ENCODE measurements at regions not wholly inside any gene's neighbourhood (a gene's known extent, or its start where the extent isn't known, plus 50 kb on each side); places are given as distances from the start of the nearest gene placed in this dataset.

DNA sequence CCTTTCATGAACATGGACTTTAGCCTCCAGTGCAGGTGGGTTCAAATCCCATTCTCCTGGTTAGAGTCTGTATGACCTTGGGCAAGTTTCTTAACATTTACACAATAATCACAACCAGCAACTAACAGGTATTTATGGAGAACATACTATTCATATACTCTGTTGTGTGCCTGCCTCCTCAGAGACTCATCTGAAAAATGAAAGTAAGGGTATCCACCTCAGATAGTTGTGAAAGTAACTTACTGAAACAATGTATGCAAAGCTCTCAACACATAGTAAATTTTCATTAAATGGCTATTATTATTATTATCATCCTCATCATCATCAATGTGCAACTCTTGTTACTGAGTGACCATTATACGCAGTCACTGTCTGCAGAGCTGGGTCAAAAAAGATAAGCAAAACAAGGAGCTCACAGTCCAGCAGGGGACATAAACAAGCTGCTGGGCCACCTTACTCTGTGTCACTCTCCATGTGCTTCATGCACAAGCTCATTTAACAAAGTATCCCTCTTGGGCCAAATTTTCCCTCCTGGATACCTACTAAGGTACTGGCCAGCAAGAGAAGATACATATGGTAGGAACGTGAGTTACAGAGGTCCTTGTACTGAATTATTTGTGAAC lies 70.9 kb upstream of the FNDC3A start:
- no peak for TF ChIP-seq CTCF (IDR thresholded peaks at IDR 0.05; ENCODE audit: low read depth, low read length, missing control alignments)
- no peak overlapping the region for H3K4me3 ChIP-seq (replicated peaks; ENCODE audit: low read depth, low read length)
- no peak for DNase-seq (ENCODE audit: extremely low read depth, low read depth)

DNA sequence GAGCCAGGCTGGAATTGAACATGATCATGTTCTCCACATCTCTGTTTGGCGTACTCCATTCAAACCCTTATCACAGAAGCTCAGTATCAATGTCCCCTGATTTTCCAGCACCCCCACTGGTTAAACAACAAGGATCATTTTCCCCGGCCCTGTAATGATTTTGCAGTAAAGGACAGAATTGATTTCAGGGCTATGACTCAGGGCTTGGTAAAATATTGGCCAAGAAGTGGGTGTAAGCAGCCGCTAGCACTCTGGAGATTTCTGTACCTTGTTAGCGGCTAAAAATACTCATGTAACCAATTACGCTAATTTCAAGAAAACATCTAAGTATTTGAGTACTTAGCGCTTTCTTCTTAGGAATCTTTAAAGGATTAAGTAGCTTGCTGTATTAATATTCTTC lies 69.5 kb upstream of the FNDC3A start:
- no peak for DNase-seq (ENCODE audit: extremely low read depth, low read depth)
- TF ChIP-seq CTCF (IDR thresholded peaks at IDR 0.05; ENCODE audit: low read depth, low read length, missing control alignments) = no peak
- H3K4me3 ChIP-seq (replicated peaks; ENCODE audit: low read depth, low read length) = no peak overlapping the region

- no peak overlapping the region for H3K4me3 ChIP-seq (replicated peaks; ENCODE audit: low read depth, low read length)
- no peak for TF ChIP-seq CTCF (IDR thresholded peaks at IDR 0.05; ENCODE audit: low read depth, low read length, missing control alignments)
- no peak for DNase-seq (ENCODE audit: extremely low read depth, low read depth)
Measured at GRCh38 chr13:48908381-48909055, 67.2 kb upstream of the FNDC3A start.

- no peak overlapping the region for H3K4me3 ChIP-seq (replicated peaks; ENCODE audit: low read depth, low read length)
- no peak for TF ChIP-seq CTCF (IDR thresholded peaks at IDR 0.05; ENCODE audit: low read depth, low read length, missing control alignments)
- DNase-seq (ENCODE audit: extremely low read depth, low read depth) = no peak
Measured at GRCh38 chr13:48909056-48909389, 66.7 kb upstream of the FNDC3A start.

DNA sequence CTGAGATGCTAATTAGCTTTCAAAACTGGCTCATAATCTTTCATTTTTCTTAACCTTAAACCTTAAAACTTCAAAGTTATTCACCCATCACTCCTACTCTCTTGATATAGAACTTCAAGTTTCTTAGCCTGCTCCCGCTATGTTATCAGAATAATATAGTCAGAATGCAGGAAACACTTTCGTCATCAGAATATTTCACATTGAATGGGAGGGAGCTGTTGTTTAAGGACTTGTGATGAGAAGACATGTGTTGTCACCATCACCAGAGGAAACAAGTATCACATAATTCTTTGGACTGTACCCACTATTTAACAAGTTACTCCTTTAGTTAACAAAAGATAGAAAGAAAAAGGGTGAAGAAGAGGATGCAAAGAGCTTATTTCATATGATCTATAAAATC lies 65.0 kb upstream of the FNDC3A start:
- no peak overlapping the region for H3K4me3 ChIP-seq (replicated peaks; ENCODE audit: low read depth, low read length)
- no peak for TF ChIP-seq CTCF (IDR thresholded peaks at IDR 0.05; ENCODE audit: low read depth, low read length, missing control alignments)
- no peak for DNase-seq (ENCODE audit: extremely low read depth, low read depth)

GRCh38 chr13:48919751-48920150 lies 56.0 kb upstream of the FNDC3A start:
- no peak overlapping the region for H3K4me3 ChIP-seq (replicated peaks; ENCODE audit: low read depth, low read length)
- no peak for DNase-seq (ENCODE audit: extremely low read depth, low read depth)
- TF ChIP-seq CTCF (IDR thresholded peaks at IDR 0.05; ENCODE audit: low read depth, low read length, missing control alignments) = no peak

DNA sequence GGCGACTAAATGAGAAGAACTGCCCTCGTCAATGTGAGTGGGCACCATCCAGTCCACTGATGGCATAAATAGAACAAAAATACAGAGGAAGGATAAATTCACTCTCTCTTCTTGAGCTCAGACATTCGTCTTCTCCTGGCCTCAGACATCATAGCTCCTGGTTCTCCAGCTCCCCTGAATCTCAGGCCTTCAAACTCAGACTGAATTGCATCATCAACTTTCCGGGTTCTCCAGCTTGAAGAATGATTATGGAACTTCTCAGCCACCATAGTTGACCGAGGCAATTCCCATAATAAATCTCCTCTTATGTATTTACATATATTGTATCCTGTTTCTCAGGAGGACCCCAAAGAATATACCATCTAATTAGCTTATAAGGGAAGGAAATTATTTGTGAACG lies 55.0 kb upstream of the FNDC3A start:
- no peak overlapping the region for H3K4me3 ChIP-seq (replicated peaks; ENCODE audit: low read depth, low read length)
- TF ChIP-seq CTCF (IDR thresholded peaks at IDR 0.05; ENCODE audit: low read depth, low read length, missing control alignments) = no peak
- DNase-seq (ENCODE audit: extremely low read depth, low read depth) = no peak

Measured in HFF-Myc (cell line).